PC-9 (cell line): ENCODE measurements at regions not wholly inside any gene's neighbourhood (a gene's known extent, or its start where the extent isn't known, plus 50 kb on each side); places are given as distances from the start of the nearest gene placed in this dataset.

Source experiments
- BruUV-seq: library from RNA; stranded (reverse); fragments of 400-500 nt; replicated peaks from 2 replicates; lab custom pipeline; 2021; lab: Mats Ljungman, UMichigan
- CTCF ChIA-PET: fragments of 300-600 bp; sonication (Branson Sonifier 250); formaldehyde crosslinking; loops from one replicate; lab custom pipeline; 2022; ENCODE audit warnings: antibody characterized with exemption; lab: Charles Lee
- POLR2A ChIA-PET: fragments of 300-600 bp; sonication (Branson Sonifier 250); formaldehyde crosslinking; loops from one replicate; lab custom pipeline; 2022; ENCODE audit warnings: antibody characterized with exemption; ENCODE audit not compliant: unreplicated experiment; lab: Charles Lee
- DNase-seq, 2 experiments: peaks; one replicate each; pipeline versions ENCODE4 v3.0.0 to v3.0.0-alpha.2; 2015 to 2022; ENCODE audit warnings: mixed read lengths in 1 of 2
- H2AFZ ChIP-seq: fragments of 200-600 bp; sonication (generic); 2 replicates; pipeline ENCODE4 v1.8.1; 2017; ENCODE audit warnings: antibody characterized with exemption
- H3F3A ChIP-seq: fragments of 200-600 bp; sonication (generic); 2 replicates; pipeline ENCODE4 v1.8.1; 2017; ENCODE audit warnings: antibody characterized with exemption, mild to moderate bottlenecking, low read depth; ENCODE audit not compliant: insufficient read depth
- H3K27ac ChIP-seq: fragments of 200-600 bp; sonication (generic); 2 replicates; pipeline ENCODE4 v1.6.1; 2016; ENCODE audit warnings: mixed run types
- H3K27me3 ChIP-seq: fragments of 200-600 bp; sonication (generic); 2 replicates; pipeline ENCODE4 v1.6.1; 2016; ENCODE audit warnings: low read depth, mixed run types; ENCODE audit not compliant: insufficient read depth
- H3K36me3 ChIP-seq: fragments of 200-600 bp; sonication (generic); 2 replicates; pipeline ENCODE4 v1.6.1; 2016; ENCODE audit warnings: low read depth, mixed run types
- H3K4me1 ChIP-seq: fragments of 200-600 bp; sonication (generic); replicated peaks from 2 replicates; pipeline ENCODE4 v1.6.1; 2016; ENCODE audit warnings: mixed run types; ENCODE audit not compliant: insufficient read depth
- H3K4me2 ChIP-seq: fragments of 200-600 bp; sonication (generic); 2 replicates; pipeline ENCODE4 v1.6.1; 2017; ENCODE audit warnings: mixed run types
- H3K4me3 ChIP-seq: fragments of 200-600 bp; sonication (generic); 2 replicates; pipeline ENCODE4 v1.6.1; 2016; ENCODE audit warnings: mixed run types
- H3K79me2 ChIP-seq: fragments of 200-600 bp; sonication (generic); 2 replicates; pipeline ENCODE4 v1.6.1; 2017; ENCODE audit warnings: low read depth, mixed run types
- H3K9me2 ChIP-seq: fragments of 200-600 bp; sonication (generic); 2 replicates; pipeline ENCODE4 v1.8.1; 2017; ENCODE audit warnings: mild to moderate bottlenecking; ENCODE audit not compliant: insufficient read depth
- H3K9me3 ChIP-seq: fragments of 200-600 bp; sonication (generic); 2 replicates; pipeline ENCODE4 v1.8.1; 2016; ENCODE audit warnings: low read depth; ENCODE audit not compliant: insufficient read depth
- H4K20me1 ChIP-seq: fragments of 200-600 bp; sonication (generic); 2 replicates; pipeline ENCODE4 v1.8.1; 2017; ENCODE audit not compliant: insufficient read depth
- EZH2 ChIP-seq: fragments of 200-600 bp; sonication (generic); IDR thresholded peaks from 2 replicates; pipeline ENCODE4 v1.8.0; 2017; ENCODE audit warnings: antibody characterized with exemption, low read depth
- intact Hi-C: fragments of 100-400 bp; cut with micrococcal nuclease; formaldehyde crosslinking; loops from one replicate; pipeline ENCODE4 v1.10.0; 2022; ENCODE audit not compliant: unreplicated experiment
- TF ChIP-seq, protein P1 (sequence below): fragments of 200-600 bp; sonication (generic); conservative IDR thresholded peaks from 2 replicates; pipeline ENCODE4 v1.6.1; 2017; ENCODE audit warnings: mixed run types, antibody characterized with exemption, mild to moderate bottlenecking, moderate library complexity

DNA sequence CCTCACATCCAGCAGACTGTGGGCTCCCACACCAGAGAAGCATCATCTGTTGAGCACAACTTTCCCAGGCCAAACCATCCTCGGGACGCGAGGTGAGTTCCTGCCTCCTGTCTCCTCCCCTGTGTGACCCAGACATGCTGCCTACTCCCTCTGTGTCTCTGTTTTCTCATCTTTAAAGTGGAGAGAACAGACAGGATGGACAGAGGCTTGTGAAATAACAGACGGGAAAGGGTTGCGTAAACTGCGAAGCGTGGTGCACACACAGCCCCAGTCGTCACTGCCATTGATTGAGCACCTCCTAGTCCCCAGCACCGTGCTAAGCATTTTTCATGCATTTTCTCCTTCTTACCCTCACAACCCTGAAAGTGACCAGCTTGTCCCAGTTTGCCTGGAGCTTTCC lies 52.1 kb upstream of the LMX1B start:
- Histone ChIP-seq H3K4me2 (no peak overlapping the region), H3K36me3 (no peaks in the 10 kb centered on the region), H4K20me1 (no peaks in the 10 kb centered on the region), H3K79me2 (no peaks in the 10 kb centered on the region), H3K9me3 (no peaks in the 10 kb centered on the region), H3K4me1 (no peaks in the 10 kb centered on the region), H2AFZ (no peak overlapping the region), H3K27ac (no peak overlapping the region), H3K4me3 (no peak overlapping the region), H3F3A (no peaks in the 10 kb centered on the region), H3K27me3 (peaks cover 79% of the 10 kb centered on the region), H3K9me2 (no peaks in the 10 kb centered on the region)
- CTCF ChIA-PET, result no interaction called here
- intact Hi-C loops, result no loop called here
- TF ChIP-seq EZH2, result no peak
- TF ChIP-seq, protein P1, sequence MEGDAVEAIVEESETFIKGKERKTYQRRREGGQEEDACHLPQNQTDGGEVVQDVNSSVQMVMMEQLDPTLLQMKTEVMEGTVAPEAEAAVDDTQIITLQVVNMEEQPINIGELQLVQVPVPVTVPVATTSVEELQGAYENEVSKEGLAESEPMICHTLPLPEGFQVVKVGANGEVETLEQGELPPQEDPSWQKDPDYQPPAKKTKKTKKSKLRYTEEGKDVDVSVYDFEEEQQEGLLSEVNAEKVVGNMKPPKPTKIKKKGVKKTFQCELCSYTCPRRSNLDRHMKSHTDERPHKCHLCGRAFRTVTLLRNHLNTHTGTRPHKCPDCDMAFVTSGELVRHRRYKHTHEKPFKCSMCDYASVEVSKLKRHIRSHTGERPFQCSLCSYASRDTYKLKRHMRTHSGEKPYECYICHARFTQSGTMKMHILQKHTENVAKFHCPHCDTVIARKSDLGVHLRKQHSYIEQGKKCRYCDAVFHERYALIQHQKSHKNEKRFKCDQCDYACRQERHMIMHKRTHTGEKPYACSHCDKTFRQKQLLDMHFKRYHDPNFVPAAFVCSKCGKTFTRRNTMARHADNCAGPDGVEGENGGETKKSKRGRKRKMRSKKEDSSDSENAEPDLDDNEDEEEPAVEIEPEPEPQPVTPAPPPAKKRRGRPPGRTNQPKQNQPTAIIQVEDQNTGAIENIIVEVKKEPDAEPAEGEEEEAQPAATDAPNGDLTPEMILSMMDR, result no peak
- POLR2A ChIA-PET, result no interaction called here
- no peak for DNase-seq
- no TSS peak for BruUV-seq

DNA sequence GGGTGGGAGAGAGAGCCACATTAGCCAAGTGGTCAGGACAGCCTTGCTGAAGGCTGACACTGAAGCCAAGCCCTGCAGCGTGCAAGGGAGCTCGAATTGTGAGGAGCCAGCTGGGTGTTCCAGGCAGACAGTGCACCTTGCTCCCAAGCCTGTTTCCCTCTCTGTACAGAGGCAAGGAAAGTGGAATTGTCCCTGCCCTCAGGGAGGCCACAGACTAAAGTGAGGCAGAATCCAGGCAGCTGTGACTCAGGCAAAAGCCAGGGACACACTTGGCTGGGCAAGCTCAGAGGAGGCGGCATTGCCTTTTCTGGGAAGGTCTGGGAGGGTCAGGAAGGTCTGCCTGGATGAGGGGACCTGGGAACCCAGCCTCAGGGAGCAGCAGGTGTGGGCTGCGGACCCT lies 50.2 kb upstream of the LMX1B start:
- H3F3A ChIP-seq, result no peaks in the 10 kb centered on the region
- H3K36me3 ChIP-seq, result no peaks in the 10 kb centered on the region
- no peaks in the 10 kb centered on the region for H3K4me1 ChIP-seq
- no peaks in the 10 kb centered on the region for H4K20me1 ChIP-seq
- H2AFZ ChIP-seq, result no peak overlapping the region
- no peaks in the 10 kb centered on the region for H3K79me2 ChIP-seq
- H3K4me3 ChIP-seq, result no peak overlapping the region
- no peak overlapping the region for H3K4me2 ChIP-seq
- peaks cover 91% of the 10 kb centered on the region for H3K27me3 ChIP-seq
- H3K9me3 ChIP-seq, result no peaks in the 10 kb centered on the region
- H3K27ac ChIP-seq, result no peak overlapping the region
- H3K9me2 ChIP-seq, result no peaks in the 10 kb centered on the region
- ChIA-PET POLR2A (interaction anchor here (0.5 kb wide), 1 partner anchor 218 kb away, joined by 14 read pairs; no protein-coding TSS in a partner anchor), CTCF (interaction anchor here (0.6 kb wide), 1 partner anchor 8 kb away, joined by 16 read pairs; no protein-coding TSS in a partner anchor)
- no TSS peak for BruUV-seq
- no peak for DNase-seq
- TF ChIP-seq, protein P1, result no peak
- TF ChIP-seq EZH2, result no peak
- intact Hi-C loops, result no loop called here
